Trophoblast cell (in vitro differentiated cells and primary cell): ENCODE measurements at regions not wholly inside any gene's neighbourhood (a gene's known extent, or its start where the extent isn't known, plus 50 kb on each side); places are given as distances from the start of the nearest gene placed in this dataset.

Experiments
- DNase-seq, 2 donors: peaks; one replicate each; pipeline ENCODE4 v3.0.0-alpha.2; 2016
- H2AFZ ChIP-seq: 2 replicates; pipeline ENCODE4 v1.6.1; 2013; ENCODE audit warnings: low read length, moderate library complexity, mild to moderate bottlenecking; ENCODE audit not compliant: insufficient read depth, poor library complexity
- H2AK5ac ChIP-seq: 2 replicates; pipeline ENCODE4 v1.6.1; 2013; ENCODE audit warnings: mild to moderate bottlenecking, low read length
- H2BK120ac ChIP-seq: 2 replicates; pipeline ENCODE4 v1.6.1; 2013; ENCODE audit warnings: low read length, mild to moderate bottlenecking, moderate library complexity; ENCODE audit not compliant: insufficient read depth, poor library complexity
- H2BK12ac ChIP-seq: 2 replicates; pipeline ENCODE4 v1.6.1; 2013; ENCODE audit warnings: mild to moderate bottlenecking, low read length, moderate library complexity
- H2BK5ac ChIP-seq: 2 replicates; pipeline ENCODE4 v1.6.1; 2013; ENCODE audit warnings: low read length, low read depth, moderate library complexity, mild to moderate bottlenecking; ENCODE audit not compliant: poor library complexity
- H3K14ac ChIP-seq: 2 replicates; pipeline ENCODE4 v1.6.1; 2013; ENCODE audit warnings: mild to moderate bottlenecking, low read length
- H3K18ac ChIP-seq: 2 replicates; pipeline ENCODE4 v1.6.1; 2013; ENCODE audit warnings: mild to moderate bottlenecking, low read length
- H3K23ac ChIP-seq: 2 replicates; pipeline ENCODE4 v1.6.1; 2013; ENCODE audit warnings: low read length
- H3K27ac ChIP-seq: 2 replicates; pipeline ENCODE4 v1.5.1; 2013; ENCODE audit warnings: low read depth, mild to moderate bottlenecking, inconsistent platforms, low read length, moderate library complexity
- H3K27me3 ChIP-seq: 2 replicates; pipeline ENCODE4 v1.6.1; 2013; ENCODE audit warnings: inconsistent platforms, mild to moderate bottlenecking, low read length, moderate library complexity; ENCODE audit not compliant: insufficient read depth
- H3K36me3 ChIP-seq, 2 experiments: 1 replicate in 1 of 2; 2 replicates in 1 of 2; pipeline ENCODE4 v1.6.1; 2013; ENCODE audit warnings: low read length in 2 of 2, mild to moderate bottlenecking in 2 of 2, moderate library complexity in 1 of 2; ENCODE audit not compliant: insufficient read depth in 2 of 2, control insufficient read depth in 1 of 2
- H3K4ac ChIP-seq: 2 replicates; pipeline ENCODE4 v1.6.1; 2013; ENCODE audit warnings: low read depth, mild to moderate bottlenecking, low read length, moderate library complexity
- H3K4me1 ChIP-seq, 2 experiments: 1 replicate in 1 of 2; 2 replicates in 1 of 2; pipeline ENCODE4 v1.6.1; 2013; ENCODE audit warnings: low read length in 2 of 2, mild to moderate bottlenecking in 2 of 2, moderate library complexity in 1 of 2; ENCODE audit not compliant: insufficient read depth in 2 of 2, control insufficient read depth in 1 of 2
- H3K4me2 ChIP-seq: 2 replicates; pipeline ENCODE4 v1.6.1; 2013; ENCODE audit warnings: inconsistent platforms, mild to moderate bottlenecking, low read length, moderate library complexity
- H3K4me3 ChIP-seq: 2 replicates; pipeline ENCODE4 v1.5.1; 2013; ENCODE audit warnings: mild to moderate bottlenecking, low read depth, low read length, inconsistent platforms
- H3K79me1 ChIP-seq: one replicate; pipeline ENCODE4 v1.6.1; 2013; ENCODE audit warnings: low read length
- H3K79me2 ChIP-seq: 2 replicates; pipeline ENCODE4 v1.6.1; 2013; ENCODE audit warnings: low read length, mild to moderate bottlenecking; ENCODE audit not compliant: control insufficient read depth, insufficient read depth, poor library complexity
- H3K9ac ChIP-seq: 2 replicates; pipeline ENCODE4 v1.6.1; 2013; ENCODE audit warnings: mild to moderate bottlenecking, low read length
- H3K9me3 ChIP-seq: 2 replicates; pipeline ENCODE4 v1.6.1; 2013; ENCODE audit warnings: low read depth, mild to moderate bottlenecking, control low read depth, inconsistent platforms, low read length; ENCODE audit not compliant: insufficient read depth
- H4K12ac ChIP-seq: 2 replicates; pipeline ENCODE4 v1.6.1; 2013; ENCODE audit warnings: low read depth, mild to moderate bottlenecking, low read length, moderate library complexity
- H4K8ac ChIP-seq: 2 replicates; pipeline ENCODE4 v1.6.1; 2013; ENCODE audit warnings: low read depth, mild to moderate bottlenecking, low read length, moderate library complexity
- H4K91ac ChIP-seq: one replicate; pipeline ENCODE4 v1.6.1; 2013; ENCODE audit warnings: low read depth, mild to moderate bottlenecking, low read length, moderate library complexity
- WGBS: extraction: QIAGEN DNeasy Blood & Tissue Kit; methylation state at CpG from one replicate; pipeline ENCODE4 v1.1.7; 2013; ENCODE audit warnings: missing lambda C conversion rate; ENCODE audit not compliant: insufficient read length, insufficient coverage; ENCODE audit errors: extremely low coverage; 5-methylcytosine and 5-hydroxymethylcytosine counted together

- no peak overlapping the region for H2AK5ac ChIP-seq
Measured at GRCh38 chr16:51540259-51540658, 389.2 kb upstream of the SALL1 start.

GRCh38 chr16:51538707-51539498 is 387.8 kb upstream of the SALL1 start:
- no peak overlapping the region for H2AK5ac ChIP-seq
- no peak for DNase-seq
- no peak overlapping the region for H3K4me3 ChIP-seq
- no peak overlapping the region for H2BK120ac ChIP-seq
- H3K27me3 ChIP-seq = no peaks in the 10 kb centered on the region
- H3K4ac ChIP-seq = no peak overlapping the region
- WGBS = no CpG with 5 or more reads among the region's 7 CpGs
- no peak overlapping the region for H4K8ac ChIP-seq
- no peak overlapping the region for H3K9ac ChIP-seq
- H3K4me2 ChIP-seq = no peak overlapping the region
- no peak overlapping the region for H2BK12ac ChIP-seq
- H2BK5ac ChIP-seq = no peak overlapping the region
- no peak overlapping the region for H3K27ac ChIP-seq
- H3K79me1 ChIP-seq = peaks cover 2% of the 10 kb centered on the region
- no peak overlapping the region for H2AFZ ChIP-seq
- H3K9me3 ChIP-seq = peaks cover 1% of the 10 kb centered on the region
- no peak overlapping the region for H3K14ac ChIP-seq
- peaks cover 6 to 8% of the 10 kb centered on the region in 2 experiments for H3K4me1 ChIP-seq
- no peak overlapping the region for H3K18ac ChIP-seq
- no peaks in the 10 kb centered on the region for H3K36me3 ChIP-seq
- no peak overlapping the region for H4K91ac ChIP-seq
- no peak overlapping the region for H3K23ac ChIP-seq
- no peaks in the 10 kb centered on the region for H3K79me2 ChIP-seq
- H4K12ac ChIP-seq = no peak overlapping the region

More at GRCh38 chr16:51540259-51540658, 389.2 kb upstream of the SALL1 start:
- Histone ChIP-seq H3K79me2 (no peaks in the 10 kb centered on the region), H3K36me3 (no peaks in the 10 kb centered on the region), H3K27ac (no peak overlapping the region), H4K12ac (no peak overlapping the region), H2AFZ (no peak overlapping the region), H3K4me1 (peaks cover 6 to 8% of the 10 kb centered on the region in 2 experiments), H3K9ac (no peak overlapping the region), H2BK12ac (no peak overlapping the region), H3K4me2 (no peak overlapping the region), H3K23ac (no peak overlapping the region), H4K91ac (no peak overlapping the region), H3K4me3 (no peak overlapping the region), H3K14ac (no peak overlapping the region), H3K79me1 (peaks cover 2% of the 10 kb centered on the region), H3K27me3 (no peaks in the 10 kb centered on the region), H3K18ac (no peak overlapping the region), H4K8ac (no peak overlapping the region), H3K9me3 (peaks cover 1% of the 10 kb centered on the region), H2BK120ac (no peak overlapping the region), H2BK5ac (no peak overlapping the region), H3K4ac (no peak overlapping the region)
- no peak for DNase-seq
- no CpG with 5 or more reads among the region's 2 CpGs for WGBS

- H2BK120ac ChIP-seq = no peak overlapping the region
- DNase-seq = no peak
- no peak overlapping the region for H2AFZ ChIP-seq
- H3K4me1 ChIP-seq = peaks cover 6 to 8% of the 10 kb centered on the region in 2 experiments
- H3K14ac ChIP-seq = no peak overlapping the region
- no peaks in the 10 kb centered on the region for H3K79me2 ChIP-seq
- no peak overlapping the region for H2BK5ac ChIP-seq
- H3K27me3 ChIP-seq = no peaks in the 10 kb centered on the region
- no peak overlapping the region for H4K12ac ChIP-seq
- H3K23ac ChIP-seq = no peak overlapping the region
- no peak overlapping the region for H3K9ac ChIP-seq
- no peak overlapping the region for H2AK5ac ChIP-seq
- no CpG with 5 or more reads among the region's 11 CpGs for WGBS
- H3K4me3 ChIP-seq = no peak overlapping the region
- H4K8ac ChIP-seq = no peak overlapping the region
- no peak overlapping the region for H4K91ac ChIP-seq
- no peak overlapping the region for H3K4me2 ChIP-seq
- peaks cover 1% of the 10 kb centered on the region for H3K9me3 ChIP-seq
- no peak overlapping the region for H3K27ac ChIP-seq
- H3K36me3 ChIP-seq = no peaks in the 10 kb centered on the region
- no peak overlapping the region for H3K4ac ChIP-seq
- H3K18ac ChIP-seq = no peak overlapping the region
- peaks cover 2% of the 10 kb centered on the region for H3K79me1 ChIP-seq
- H2BK12ac ChIP-seq = no peak overlapping the region
Measured at GRCh38 chr16:51535591-51535990, 384.5 kb upstream of the SALL1 start.

- H2AK5ac ChIP-seq = no peak overlapping the region
- H3K18ac ChIP-seq = no peak overlapping the region
- H3K9ac ChIP-seq = no peak overlapping the region
- no peaks in the 10 kb centered on the region for H3K27me3 ChIP-seq
- no peak overlapping the region for H3K4me2 ChIP-seq
- no peaks in the 10 kb centered on the region for H3K9me3 ChIP-seq
- no peaks in the 10 kb centered on the region for H3K79me1 ChIP-seq
- DNase-seq = no peak
- no peak overlapping the region for H4K91ac ChIP-seq
- no peak overlapping the region for H3K23ac ChIP-seq
- H3K36me3 ChIP-seq = no peaks in the 10 kb centered on the region
- H4K8ac ChIP-seq = no peak overlapping the region
- WGBS = no CpG with 5 or more reads among the region's 1 CpG
- no peaks in the 10 kb centered on the region for H3K79me2 ChIP-seq
- H3K4ac ChIP-seq = no peak overlapping the region
- H4K12ac ChIP-seq = no peak overlapping the region
- H3K27ac ChIP-seq = no peak overlapping the region
- no peaks in the 10 kb centered on the region for H3K4me1 ChIP-seq
- no peak overlapping the region for H3K14ac ChIP-seq
- H2AFZ ChIP-seq = no peak overlapping the region
- H2BK12ac ChIP-seq = no peak overlapping the region
- no peak overlapping the region for H2BK5ac ChIP-seq
- H3K4me3 ChIP-seq = no peak overlapping the region
- H2BK120ac ChIP-seq = no peak overlapping the region
Measured at GRCh38 chr16:51532551-51532950, 381.5 kb upstream of the SALL1 start.
